Sigmoid colon (tissue), 4 donors: ENCODE measurements at regions not wholly inside any gene's neighbourhood (a gene's known extent, or its start where the extent isn't known, plus 50 kb on each side); places are given as distances from the start of the nearest gene placed in this dataset.

ENCODE experiments used
- CTCF ChIP-seq, 4 experiments: fragments of 450-650 bp in 3 of 4; fragments of 200-600 bp in 1 of 4; IDR thresholded peaks; one replicate each; pipeline ENCODE4 v1.5.1; 2016 to 2019; ENCODE audit warnings: antibody characterized with exemption in 4 of 4, mild to moderate bottlenecking in 3 of 4, moderate library complexity in 2 of 4
- EP300 ChIP-seq, 4 donors: sonication (generic); formaldehyde crosslinking; IDR thresholded peaks; one replicate each; pipeline ENCODE4 v1.6.1; 2017; ENCODE audit warnings: antibody characterized with exemption in 4 of 4
- POLR2A ChIP-seq, 2 donors: fragments of 450-650 bp; IDR thresholded peaks; one replicate each; pipeline ENCODE4 v1.6.1; 2016; ENCODE audit warnings: antibody characterized with exemption in 2 of 2, mild to moderate bottlenecking in 2 of 2, moderate library complexity in 2 of 2
- POLR2AphosphoS5 ChIP-seq, 4 donors: sonication (generic); formaldehyde crosslinking; IDR thresholded peaks; one replicate each; pipeline ENCODE4 v1.6.1; 2017; ENCODE audit warnings: antibody characterized with exemption in 4 of 4

- TF ChIP-seq CTCF (IDR thresholded peaks at IDR 0.05) (no peak), POLR2AphosphoS5 (IDR thresholded peaks at IDR 0.05) (no peak), POLR2A (IDR thresholded peaks at IDR 0.05) (no peak), EP300 (IDR thresholded peaks at IDR 0.05) (no peak)
Measured at GRCh38 chr2:11011359-11011758, 99.6 kb downstream of the KCNF1 start.
